PC-3 (cell line): ENCODE measurements at regions not wholly inside any gene's neighbourhood (a gene's known extent, or its start where the extent isn't known, plus 50 kb on each side); places are given as distances from the start of the nearest gene placed in this dataset.

Experiments
- ATAC-seq: fragments of 200-7000 bp; cut with Tn5 transposase; 2 replicates; pipeline ENCODE4 v1.9.1; 2020; ENCODE audit warnings: mild to moderate bottlenecking, moderate library complexity
- BruUV-seq: library from RNA; stranded (reverse); fragments of 400-500 nt; replicated peaks from 2 replicates; lab custom pipeline; 2021; lab: Mats Ljungman, UMichigan
- CTCF ChIA-PET: fragments of 300-600 bp; sonication (Branson Sonifier 250); formaldehyde crosslinking; loops from one replicate; lab custom pipeline; 2022; ENCODE audit warnings: antibody characterized with exemption; lab: Charles Lee
- POLR2A ChIA-PET: fragments of 300-600 bp; sonication (Branson Sonifier 250); formaldehyde crosslinking; loops from one replicate; lab custom pipeline; 2022; ENCODE audit warnings: antibody characterized with exemption; ENCODE audit not compliant: unreplicated experiment; lab: Charles Lee
- DNase-seq: peaks from one replicate; pipeline ENCODE4 v3.0.0-alpha.2; 2015
- H2AFZ ChIP-seq: fragments of 300-600 bp; sonication (generic); 2 replicates; pipeline ENCODE4 v1.6.0; 2016; ENCODE audit warnings: antibody characterized with exemption, low read length
- H3F3A ChIP-seq: fragments of 300-600 bp; sonication (generic); one replicate; pipeline ENCODE4 v1.6.0; 2017; ENCODE audit warnings: antibody characterized with exemption, low read length, control low read depth, mild to moderate bottlenecking; ENCODE audit not compliant: unreplicated experiment
- H3K27ac ChIP-seq: fragments of 300-600 bp; sonication (generic); 2 replicates; pipeline ENCODE4 v1.5.1; 2016; ENCODE audit warnings: mild to moderate bottlenecking, low read length
- H3K27me3 ChIP-seq: fragments of 300-600 bp; sonication (generic); 2 replicates; pipeline ENCODE4 v1.6.1; 2016; ENCODE audit warnings: low read length, mixed read lengths
- H3K36me3 ChIP-seq: fragments of 300-600 bp; sonication (generic); 2 replicates; pipeline ENCODE4 v1.6.1; 2016; ENCODE audit warnings: low read depth, mixed run types, low read length, mixed read lengths
- H3K4me1 ChIP-seq: fragments of 300-600 bp; sonication (generic); 2 replicates; pipeline ENCODE4 v1.5.1; 2016; ENCODE audit warnings: low read length; ENCODE audit not compliant: insufficient read depth
- H3K4me2 ChIP-seq: fragments of 300-600 bp; sonication (generic); 2 replicates; pipeline ENCODE4 v1.6.0; 2016; ENCODE audit warnings: low read length
- H3K4me3 ChIP-seq: fragments of 300-600 bp; sonication (generic); 2 replicates; pipeline ENCODE4 v1.5.1; 2016; ENCODE audit warnings: mild to moderate bottlenecking, low read length, mixed read lengths
- H3K79me2 ChIP-seq: fragments of 300-600 bp; sonication (generic); 2 replicates; pipeline ENCODE4 v1.6.1; 2017; ENCODE audit warnings: low read length, mixed read lengths
- H3K9ac ChIP-seq: fragments of 300-600 bp; sonication (generic); 2 replicates; pipeline ENCODE4 v1.6.0; 2016; ENCODE audit warnings: mild to moderate bottlenecking, low read length
- H3K9me2 ChIP-seq: fragments of 300-600 bp; sonication (generic); replicated peaks from 2 replicates; pipeline ENCODE4 v1.6.1; 2016; ENCODE audit warnings: mixed run types, low read length, mixed read lengths
- H3K9me3 ChIP-seq: fragments of 300-600 bp; sonication (generic); 2 replicates; pipeline ENCODE4 v1.6.1; 2016; ENCODE audit warnings: low read length, mixed read lengths
- H4K20me1 ChIP-seq: fragments of 300-600 bp; sonication (generic); 2 replicates; pipeline ENCODE4 v1.6.1; 2016; ENCODE audit warnings: low read length, mixed read lengths
- EZH2 ChIP-seq: fragments of 300-600 bp; sonication (generic); IDR thresholded peaks from one replicate; pipeline ENCODE4 v1.6.1; 2017; ENCODE audit warnings: antibody characterized with exemption, mild to moderate bottlenecking, low read length; ENCODE audit not compliant: unreplicated experiment
- EZH2phosphoT487 ChIP-seq: fragments of 300-600 bp; sonication (generic); IDR thresholded peaks from 2 replicates; pipeline ENCODE4 v1.6.1; 2018; ENCODE audit warnings: mild to moderate bottlenecking, antibody characterized with exemption, low read length, borderline replicate concordance
- intact Hi-C: fragments of 100-400 bp; cut with micrococcal nuclease; formaldehyde crosslinking; loops from 2 replicates; pipeline ENCODE4 v1.9.0; 2023
- TF ChIP-seq, protein P1 (sequence below): fragments of 300-600 bp; sonication (generic); conservative IDR thresholded peaks from 2 replicates; pipeline ENCODE4 v1.5.1; 2017; ENCODE audit warnings: antibody characterized with exemption, low read depth, mild to moderate bottlenecking, low read length

DNA sequence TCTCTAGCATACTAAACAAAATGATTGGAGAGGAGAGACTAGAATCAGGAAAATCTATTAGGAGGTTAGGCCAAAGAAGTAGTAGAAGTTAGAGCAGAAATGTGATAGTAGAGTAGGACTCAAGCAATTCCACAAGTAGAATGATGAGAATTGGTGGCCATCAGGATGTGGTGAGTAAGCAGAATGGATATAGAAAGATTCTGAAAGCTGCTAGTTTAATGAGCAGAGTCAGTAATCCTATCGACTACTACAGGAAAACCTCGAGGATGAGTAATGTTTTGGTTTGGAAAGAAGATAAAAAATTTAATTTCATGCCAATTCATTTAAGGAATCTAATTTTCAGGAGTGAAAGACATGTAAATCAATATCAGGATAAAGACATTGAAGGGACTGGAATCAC is 648.3 kb upstream of the PHF14 start:
- no peaks in the 10 kb centered on the region for H3K36me3 ChIP-seq
- CTCF ChIA-PET: no interaction called here
- H3F3A ChIP-seq: no peaks in the 10 kb centered on the region
- ATAC-seq (no peak), DNase-seq (no peak)
- no peak overlapping the region for H2AFZ ChIP-seq
- no peaks in the 10 kb centered on the region for H3K4me1 ChIP-seq
- POLR2A ChIA-PET: no interaction called here
- H3K27me3 ChIP-seq: no peaks in the 10 kb centered on the region
- no TSS peak for BruUV-seq
- H3K9me3 ChIP-seq: 0 out of 2 replicates have a peak, but pooled peaks cover 11% of the 10 kb centered on the region
- intact Hi-C loops: no loop called here
- no peak for TF ChIP-seq EZH2
- no peak for TF ChIP-seq EZH2phosphoT487
- TF ChIP-seq, protein P1, sequence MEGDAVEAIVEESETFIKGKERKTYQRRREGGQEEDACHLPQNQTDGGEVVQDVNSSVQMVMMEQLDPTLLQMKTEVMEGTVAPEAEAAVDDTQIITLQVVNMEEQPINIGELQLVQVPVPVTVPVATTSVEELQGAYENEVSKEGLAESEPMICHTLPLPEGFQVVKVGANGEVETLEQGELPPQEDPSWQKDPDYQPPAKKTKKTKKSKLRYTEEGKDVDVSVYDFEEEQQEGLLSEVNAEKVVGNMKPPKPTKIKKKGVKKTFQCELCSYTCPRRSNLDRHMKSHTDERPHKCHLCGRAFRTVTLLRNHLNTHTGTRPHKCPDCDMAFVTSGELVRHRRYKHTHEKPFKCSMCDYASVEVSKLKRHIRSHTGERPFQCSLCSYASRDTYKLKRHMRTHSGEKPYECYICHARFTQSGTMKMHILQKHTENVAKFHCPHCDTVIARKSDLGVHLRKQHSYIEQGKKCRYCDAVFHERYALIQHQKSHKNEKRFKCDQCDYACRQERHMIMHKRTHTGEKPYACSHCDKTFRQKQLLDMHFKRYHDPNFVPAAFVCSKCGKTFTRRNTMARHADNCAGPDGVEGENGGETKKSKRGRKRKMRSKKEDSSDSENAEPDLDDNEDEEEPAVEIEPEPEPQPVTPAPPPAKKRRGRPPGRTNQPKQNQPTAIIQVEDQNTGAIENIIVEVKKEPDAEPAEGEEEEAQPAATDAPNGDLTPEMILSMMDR: no peak
- no peak overlapping the region for H3K4me2 ChIP-seq
- H3K9me2 ChIP-seq: no peaks in the 10 kb centered on the region
- H3K27ac ChIP-seq: no peak overlapping the region
- H3K9ac ChIP-seq: no peak overlapping the region
- H4K20me1 ChIP-seq: no peaks in the 10 kb centered on the region
- H3K4me3 ChIP-seq: no peak overlapping the region
- H3K79me2 ChIP-seq: no peaks in the 10 kb centered on the region

DNA sequence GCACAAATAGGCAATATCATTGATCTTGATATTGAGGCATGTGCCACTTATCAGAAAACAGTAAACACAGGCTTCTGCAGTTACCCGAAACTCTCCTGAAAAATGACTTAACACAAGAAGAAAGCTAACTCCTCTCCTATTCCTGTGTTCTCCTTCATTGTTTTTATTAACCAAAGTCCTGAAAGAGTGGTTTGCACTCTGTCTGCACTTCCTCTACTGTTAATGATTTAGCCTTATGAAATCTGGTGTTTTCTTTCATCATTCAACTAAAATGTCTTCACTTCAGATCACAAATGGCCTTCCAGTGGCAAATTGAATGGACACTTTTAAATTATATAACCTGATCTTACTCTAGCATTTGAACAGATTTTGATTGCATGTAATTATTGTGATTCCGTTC is 630.6 kb upstream of the PHF14 start:
- intact Hi-C loops: no loop called here
- no peak overlapping the region for H3K4me2 ChIP-seq
- ChIA-PET POLR2A (no interaction called here), CTCF (no interaction called here)
- no peaks in the 10 kb centered on the region for H3K4me1 ChIP-seq
- no peaks in the 10 kb centered on the region for H3F3A ChIP-seq
- no peaks in the 10 kb centered on the region for H3K9me3 ChIP-seq
- H3K9me2 ChIP-seq: no peaks in the 10 kb centered on the region
- no peak overlapping the region for H3K27ac ChIP-seq
- DNase-seq (no peak), ATAC-seq (no peak)
- no peak overlapping the region for H3K9ac ChIP-seq
- H3K4me3 ChIP-seq: no peak overlapping the region
- no peaks in the 10 kb centered on the region for H4K20me1 ChIP-seq
- no TSS peak for BruUV-seq
- TF ChIP-seq, protein P1: no peak
- TF ChIP-seq EZH2: no peak
- no peak for TF ChIP-seq EZH2phosphoT487
- H2AFZ ChIP-seq: no peak overlapping the region
- H3K36me3 ChIP-seq: no peaks in the 10 kb centered on the region
- no peaks in the 10 kb centered on the region for H3K79me2 ChIP-seq
- H3K27me3 ChIP-seq: no peaks in the 10 kb centered on the region

DNA sequence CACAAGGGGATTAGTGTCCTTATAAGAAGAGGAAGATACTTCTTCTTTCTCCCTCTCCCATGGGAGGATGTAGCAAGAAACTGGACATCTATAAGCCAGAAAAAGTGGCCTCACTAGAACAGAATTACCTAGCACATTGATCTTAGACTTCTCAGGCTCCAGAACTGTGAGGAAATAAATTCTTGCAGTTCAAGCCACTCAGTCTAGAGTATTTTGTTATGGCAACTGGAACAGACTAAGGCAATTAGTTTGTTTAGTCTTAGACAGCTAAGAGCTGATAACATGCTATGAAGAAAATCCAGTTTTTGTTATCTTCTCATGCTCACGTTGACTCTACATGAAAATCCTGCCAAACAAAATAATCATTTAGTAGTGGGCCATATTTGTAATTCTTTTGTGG is 627.6 kb upstream of the PHF14 start:
- Histone ChIP-seq H3K36me3 (no peaks in the 10 kb centered on the region), H3K4me1 (no peaks in the 10 kb centered on the region), H3K4me3 (no peak overlapping the region), H3K79me2 (no peaks in the 10 kb centered on the region), H3K27ac (no peak overlapping the region), H3K4me2 (no peak overlapping the region), H3K27me3 (no peaks in the 10 kb centered on the region), H2AFZ (no peak overlapping the region), H3F3A (no peaks in the 10 kb centered on the region), H3K9me2 (no peaks in the 10 kb centered on the region), H3K9ac (no peak overlapping the region), H3K9me3 (0 out of 2 replicates have a peak, but pooled peaks cover 3% of the 10 kb centered on the region), H4K20me1 (no peaks in the 10 kb centered on the region)
- no TSS peak for BruUV-seq
- no peak for ATAC-seq
- DNase-seq: no peak
- ChIA-PET POLR2A (no interaction called here), CTCF (no interaction called here)
- intact Hi-C loops: no loop called here
- TF ChIP-seq, protein P1: no peak
- no peak for TF ChIP-seq EZH2
- no peak for TF ChIP-seq EZH2phosphoT487
